ENCODE measurements at regions not wholly inside any gene's neighbourhood (a gene's known extent, or its start where the extent isn't known, plus 50 kb on each side); places are given as distances from the start of the nearest gene placed in this dataset.
A peak's percentile ranks its signal among the peaks of the same experiment; 100 is the strongest.
"Not testable (repeated sequence)": the region's sequence is repeated elsewhere in the genome, so short reads cannot be mapped to it uniquely, and the experiment has no call there.

DNA sequence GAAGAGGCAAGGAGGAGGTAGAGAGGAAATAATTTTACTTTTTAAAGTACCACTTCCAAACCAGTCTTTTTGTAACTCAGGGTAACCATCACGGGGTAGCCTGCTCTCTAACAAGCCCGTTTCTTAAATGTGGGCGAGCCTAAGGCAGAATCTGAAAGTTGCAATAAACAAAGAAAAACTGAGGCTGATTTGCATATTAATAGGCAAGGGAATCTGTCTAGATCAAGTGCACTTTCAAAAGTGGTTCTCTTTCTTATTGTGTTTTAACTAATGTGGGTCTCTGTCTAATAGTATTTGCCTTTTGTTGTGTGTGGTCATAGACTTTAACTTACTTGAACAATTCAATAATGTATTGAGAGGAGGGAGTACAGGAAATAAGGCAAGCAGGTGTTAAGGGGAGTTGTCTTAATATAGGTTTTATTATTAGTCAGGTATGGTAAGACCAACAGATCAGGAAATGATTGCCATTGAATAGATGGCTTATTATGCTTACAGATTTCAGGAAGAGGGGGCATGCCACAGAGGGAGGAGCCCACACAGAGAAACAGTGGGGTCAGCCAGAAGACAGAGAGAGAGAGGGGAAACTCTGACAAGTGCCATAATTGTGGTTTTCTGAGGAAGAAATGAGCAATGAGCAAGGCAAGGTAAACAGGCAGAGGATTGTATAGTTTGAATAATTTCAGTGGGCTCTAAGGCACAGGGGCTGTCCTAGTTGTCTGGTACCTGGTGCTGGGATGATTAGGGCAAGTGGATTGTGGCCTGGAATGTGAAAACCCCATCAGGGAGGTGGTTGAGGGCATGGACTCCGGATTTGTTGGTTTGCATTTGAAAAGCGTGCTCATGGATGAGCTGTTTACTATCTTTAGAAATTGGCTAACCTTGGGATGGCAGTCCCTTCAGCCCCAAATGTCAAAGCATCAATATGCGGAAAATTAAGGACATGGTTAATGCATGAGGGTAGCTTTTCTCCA is 237.2 kb downstream of the TOX3 start:
- DNase-seq (ENCODE audit: low spot score in 2 of 2): no peak
- FAIRE-seq: no peak

DNA sequence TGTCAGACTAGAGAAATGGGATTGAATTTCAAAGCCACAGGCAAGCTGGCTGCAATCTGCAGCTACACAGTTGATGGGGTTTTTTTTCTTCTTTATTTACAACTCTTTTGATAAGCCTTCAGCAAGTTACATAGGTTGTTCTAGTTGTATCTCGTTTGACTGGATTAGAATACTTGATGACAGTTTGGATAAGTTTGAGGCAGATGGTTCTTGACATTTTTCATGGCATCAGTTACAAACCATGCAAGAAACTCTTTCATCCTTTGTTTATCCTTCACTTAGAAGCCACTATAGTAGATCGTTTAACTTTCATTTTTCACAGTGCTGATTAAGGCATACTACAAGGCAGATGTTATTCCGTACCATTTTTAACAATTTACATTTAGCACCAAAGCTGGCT is 238.9 kb downstream of the TOX3 start:
- DNase-seq (ENCODE audit: low spot score in 2 of 2) (no peak), FAIRE-seq (no peak)

DNA sequence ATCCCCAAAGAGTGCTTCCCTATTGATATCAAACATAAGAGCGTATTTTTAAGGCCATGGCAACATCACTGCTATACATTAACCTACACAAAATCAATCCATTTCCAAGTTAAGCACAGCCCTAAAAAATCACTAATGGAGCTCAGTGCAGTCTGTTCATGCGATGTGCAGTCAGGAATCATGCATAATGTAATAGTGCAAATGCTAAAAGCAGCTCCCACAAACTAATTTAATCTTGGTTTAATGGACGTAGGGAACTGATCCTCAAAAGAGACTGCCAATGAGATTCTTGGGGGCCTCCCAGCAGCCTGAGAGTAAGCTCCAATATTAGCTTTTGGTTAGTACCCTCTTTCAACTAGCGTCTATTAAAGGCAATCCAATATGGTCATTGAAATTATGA is 245.9 kb downstream of the TOX3 start:
- DNase-seq (ENCODE audit: low spot score in 2 of 2) (no peak), FAIRE-seq (no peak)

DNA sequence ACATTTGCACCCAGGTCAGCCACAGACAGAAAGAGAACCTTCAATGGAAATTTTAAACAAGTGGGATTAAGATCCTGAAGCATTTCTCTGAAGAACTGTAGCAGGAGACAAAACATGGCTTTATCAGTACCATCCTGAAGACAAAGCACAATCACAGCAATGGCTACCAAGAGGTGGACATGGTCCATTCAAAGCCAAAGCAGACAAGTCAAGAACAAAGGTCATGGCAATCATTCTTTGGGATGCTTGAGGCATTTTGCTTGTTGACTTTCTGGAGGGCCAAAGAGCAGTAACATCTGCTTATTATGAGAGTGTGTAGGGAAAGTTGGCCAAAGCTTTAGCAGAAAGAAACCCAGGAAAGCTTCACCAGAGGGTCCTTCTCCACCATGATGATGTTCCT is 248.2 kb downstream of the TOX3 start:
- FAIRE-seq (no peak), DNase-seq (ENCODE audit: low spot score in 2 of 2) (no peak)

DNA sequence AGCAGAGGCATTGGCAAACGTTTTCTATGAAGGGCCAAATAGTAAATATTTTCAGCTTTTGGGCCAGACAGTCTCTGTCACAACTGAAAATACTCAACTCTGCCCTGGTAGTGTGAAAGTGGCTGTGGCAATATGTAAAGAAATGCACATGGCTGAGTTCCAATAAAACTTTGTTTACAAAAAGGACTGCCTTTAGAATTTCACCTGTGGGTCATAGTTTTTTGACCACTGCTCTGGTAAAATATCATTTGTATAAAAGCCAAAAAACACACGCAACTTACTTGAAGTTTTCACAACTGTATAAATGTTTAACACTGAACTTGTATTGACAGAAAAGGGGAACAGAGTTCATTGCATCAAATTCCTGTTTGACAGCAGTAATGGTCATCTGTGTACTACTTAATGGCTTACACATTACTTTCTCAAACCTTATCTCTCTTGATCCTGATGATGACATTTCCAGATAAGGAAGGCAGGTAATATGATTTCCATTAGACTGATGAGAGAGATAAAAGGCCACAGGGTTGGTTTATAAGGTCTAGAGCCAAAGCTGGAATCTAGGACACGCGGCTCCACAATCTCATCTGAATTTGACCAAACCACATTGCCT is 250.1 kb downstream of the TOX3 start:
- not testable (repeated sequence) for DNase-seq (ENCODE audit: low spot score in 2 of 2); FAIRE-seq

DNA sequence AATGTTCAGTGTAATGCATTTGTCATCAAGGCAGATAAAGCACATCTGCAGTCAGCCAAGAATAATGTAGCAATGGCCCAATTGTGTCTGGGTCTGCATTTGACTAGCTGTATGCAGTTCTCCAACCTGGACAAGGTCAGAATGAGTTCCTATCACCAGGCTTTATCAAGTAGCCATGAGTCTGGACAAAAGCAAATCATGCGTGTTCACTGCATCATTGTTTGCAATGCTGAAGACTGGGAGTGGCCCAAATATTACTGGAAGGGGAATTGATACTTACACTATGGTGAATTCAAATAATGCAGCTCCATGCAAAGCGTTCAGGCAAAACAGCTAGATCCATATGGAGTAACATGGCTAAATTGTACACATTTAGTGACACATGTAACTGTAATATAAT is 250.9 kb downstream of the TOX3 start:
- FAIRE-seq (no peak), DNase-seq (ENCODE audit: low spot score in 2 of 2) (no peak)

DNA sequence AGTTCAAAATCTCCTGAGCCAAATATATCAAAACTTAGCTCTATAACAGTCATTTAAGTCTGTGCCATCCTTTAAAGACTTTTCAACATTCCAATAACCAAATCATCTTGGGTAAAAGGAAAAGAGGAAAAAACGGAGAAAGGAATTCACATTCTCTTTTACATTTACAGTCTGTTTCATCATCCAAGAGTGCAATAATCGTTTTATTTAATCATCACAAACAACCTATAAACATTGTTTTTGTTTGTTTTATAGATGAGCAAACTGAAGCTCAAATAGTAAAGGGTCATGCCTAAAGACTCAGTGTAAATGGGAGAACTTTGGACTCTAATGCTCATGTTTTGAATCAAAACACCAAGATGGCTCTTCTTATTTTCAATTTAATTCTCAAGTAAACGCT is 252.3 kb downstream of the TOX3 start:
- FAIRE-seq (no peak), DNase-seq (ENCODE audit: low spot score in 2 of 2) (no peak)

DNA sequence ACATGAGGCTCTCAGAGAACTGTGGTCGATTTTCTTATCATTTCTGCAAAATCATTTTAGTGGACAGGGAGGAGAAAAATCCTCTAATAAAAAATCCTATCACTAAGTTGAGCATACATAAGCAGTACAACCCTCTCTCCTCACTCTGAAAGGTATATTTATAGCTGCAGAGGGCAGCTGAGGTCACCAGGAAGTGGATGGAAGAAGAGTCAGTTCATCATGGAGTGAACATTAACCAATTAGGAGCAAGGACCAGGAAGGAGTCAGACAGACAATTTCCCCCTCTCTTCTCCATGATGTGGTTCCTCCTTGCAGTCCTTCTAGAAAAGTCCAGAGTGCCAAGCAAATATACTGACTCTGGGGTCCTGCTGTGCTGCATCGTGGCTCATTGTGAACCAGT is 253.7 kb downstream of the TOX3 start:
- FAIRE-seq: no peak

DNA sequence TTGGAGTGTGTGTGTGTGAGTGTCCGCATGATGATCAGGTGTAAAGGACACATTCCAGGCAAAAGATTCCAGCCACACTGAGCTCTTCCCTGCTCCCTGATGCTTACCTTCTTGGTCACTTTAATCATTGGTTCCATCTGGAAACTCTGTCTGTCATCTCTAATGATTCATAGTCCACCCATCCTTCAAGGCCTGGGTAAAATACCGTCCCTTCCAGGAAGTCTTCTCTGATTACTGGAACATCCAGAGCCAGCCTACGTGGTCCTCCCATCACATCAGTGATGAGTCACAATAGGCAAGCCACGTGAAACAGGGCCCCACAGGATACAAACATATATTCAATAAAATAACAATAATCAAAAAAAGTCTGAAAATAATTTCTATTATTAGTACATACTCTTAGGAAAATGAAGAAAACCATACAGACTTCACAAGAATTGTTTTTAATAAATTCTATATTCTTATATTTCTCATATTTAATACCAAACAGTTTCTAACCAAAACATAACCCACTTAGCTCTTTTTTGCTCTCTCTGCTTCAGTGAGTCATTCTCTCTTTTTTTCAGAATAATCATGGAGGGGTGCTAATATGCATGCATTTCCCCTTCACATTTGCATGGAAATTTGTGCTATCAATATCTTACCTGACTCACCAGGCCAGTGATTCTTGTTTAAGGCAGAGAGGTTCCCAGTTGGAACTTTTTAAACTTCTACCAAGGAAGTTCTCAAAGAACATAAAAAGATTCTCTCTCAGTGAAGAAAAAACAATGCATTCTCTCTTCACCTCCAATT is 263.2 kb downstream of the TOX3 start:
- no peak for DNase-seq (ENCODE audit: low spot score in 2 of 2)
- no peak for FAIRE-seq

More for the DNA sequence above, 253.7 kb downstream of the TOX3 start:
- no peak for DNase-seq (ENCODE audit: low spot score in 2 of 2)

DNA sequence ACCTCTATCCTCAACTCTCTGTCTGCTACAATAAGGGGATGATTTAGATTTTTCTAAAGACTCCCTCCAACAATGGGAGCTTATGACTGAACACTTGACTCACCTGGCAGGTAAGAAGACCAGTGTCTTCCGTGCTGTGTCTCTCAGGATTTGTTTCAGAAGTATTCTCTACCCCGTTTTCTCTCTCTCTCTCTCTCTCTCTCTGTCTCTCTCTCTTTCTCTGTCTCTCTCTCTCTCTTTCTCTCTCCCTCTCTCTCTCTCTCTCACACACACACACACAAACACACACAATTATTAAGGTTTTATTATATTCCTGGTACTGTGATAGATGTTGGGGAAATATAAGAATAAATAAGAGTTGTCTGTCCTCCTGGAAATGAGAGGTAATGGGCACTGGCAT is 263.9 kb downstream of the TOX3 start:
- FAIRE-seq (no peak), DNase-seq (ENCODE audit: low spot score in 2 of 2) (no peak)

DNA sequence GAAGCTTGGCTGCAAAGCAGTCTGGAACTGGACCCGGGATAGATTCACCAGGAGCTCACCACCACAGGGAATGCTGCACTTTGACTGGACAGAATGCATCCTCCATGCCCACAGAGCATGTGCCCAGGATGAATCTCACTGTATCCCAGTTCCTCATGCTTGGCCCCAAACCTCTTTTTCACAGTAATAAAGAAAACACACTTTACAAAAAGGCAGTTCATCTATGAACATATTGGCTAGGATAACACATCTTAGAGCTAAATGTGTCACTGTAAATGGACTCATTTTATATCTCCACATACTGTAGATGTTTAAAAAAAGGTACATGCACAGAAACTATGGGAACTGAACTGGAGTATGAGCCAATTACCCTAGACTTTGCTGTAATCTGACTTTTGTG is 266.9 kb downstream of the TOX3 start:
- FAIRE-seq: no peak
- DNase-seq (ENCODE audit: low spot score in 2 of 2): peak in 1 of 2 donors; percentile 6

DNA sequence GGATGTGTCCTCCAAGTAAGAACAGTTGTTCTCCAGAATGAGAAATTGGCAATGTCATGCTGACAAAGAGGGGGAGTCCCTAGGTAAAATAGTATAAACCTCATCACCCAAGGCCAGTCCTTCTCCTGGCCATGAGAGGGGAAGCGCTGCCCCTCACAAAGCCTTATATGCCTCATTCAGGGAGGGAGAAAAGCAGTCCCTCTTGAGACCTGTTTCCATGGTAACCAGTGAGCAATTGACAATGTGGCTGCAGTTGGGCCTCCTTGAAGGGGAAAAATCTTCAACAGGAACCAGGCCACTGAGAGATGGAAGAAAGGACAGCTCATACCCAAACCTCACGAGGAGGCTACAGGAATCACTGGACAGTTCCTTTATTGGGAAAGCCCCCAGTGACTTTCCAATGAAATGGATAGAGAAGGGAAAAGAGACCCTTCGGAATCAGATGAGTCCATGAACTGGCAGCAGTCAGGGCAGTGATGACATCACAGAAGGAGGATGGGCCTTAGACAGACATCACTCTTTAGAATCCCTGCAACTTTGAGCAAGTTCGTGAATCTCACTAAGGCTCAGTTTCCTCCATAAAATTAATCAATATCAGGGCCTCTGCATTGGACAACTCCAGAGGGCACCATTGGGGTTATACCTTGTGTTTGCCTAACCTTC is 275.7 kb downstream of the TOX3 start:
- FAIRE-seq (no peak), DNase-seq (ENCODE audit: low spot score in 2 of 2) (no peak)

DNA sequence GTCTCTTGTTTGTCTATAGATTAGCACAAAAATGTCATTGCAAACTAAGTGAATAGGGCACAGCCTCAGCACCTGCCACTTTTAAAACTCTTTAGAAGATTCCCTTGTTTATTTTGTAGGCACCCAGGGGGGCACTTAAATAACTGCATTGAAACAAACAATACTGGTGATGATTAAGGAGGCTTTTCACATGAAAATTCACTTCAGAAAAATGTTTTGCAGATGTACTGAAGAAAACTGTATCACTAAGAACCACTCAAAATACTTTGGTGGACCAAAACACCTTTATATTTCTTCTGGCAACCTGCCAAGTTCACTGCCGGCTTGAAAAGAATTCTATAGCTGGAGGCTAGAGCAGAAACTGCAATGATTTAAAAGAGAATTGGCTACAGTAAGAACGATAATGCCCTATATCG is 281.5 kb downstream of the TOX3 start:
- FAIRE-seq (no peak), DNase-seq (ENCODE audit: low spot score in 2 of 2) (no peak)

DNA sequence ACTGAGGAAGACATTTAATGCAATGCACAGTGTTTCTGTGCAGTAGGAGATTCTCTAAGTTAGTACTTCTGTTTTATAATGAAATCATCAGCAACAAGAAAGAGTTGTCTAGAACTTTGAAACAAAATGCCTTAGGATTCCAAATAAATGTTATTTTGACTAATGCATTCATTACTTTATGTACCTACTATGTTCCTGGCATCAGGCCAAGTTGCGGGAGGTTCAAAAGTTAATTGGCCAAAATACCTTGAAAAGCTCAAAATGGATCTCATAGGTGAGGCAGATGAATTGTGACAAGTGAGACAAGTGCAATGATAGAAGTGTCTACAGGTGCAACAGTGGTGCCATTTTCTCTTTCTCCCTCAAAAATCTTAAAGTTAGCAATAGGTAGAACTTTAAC is 289.4 kb downstream of the TOX3 start:
- FAIRE-seq (no peak), DNase-seq (ENCODE audit: low spot score in 2 of 2) (no peak)

DNA sequence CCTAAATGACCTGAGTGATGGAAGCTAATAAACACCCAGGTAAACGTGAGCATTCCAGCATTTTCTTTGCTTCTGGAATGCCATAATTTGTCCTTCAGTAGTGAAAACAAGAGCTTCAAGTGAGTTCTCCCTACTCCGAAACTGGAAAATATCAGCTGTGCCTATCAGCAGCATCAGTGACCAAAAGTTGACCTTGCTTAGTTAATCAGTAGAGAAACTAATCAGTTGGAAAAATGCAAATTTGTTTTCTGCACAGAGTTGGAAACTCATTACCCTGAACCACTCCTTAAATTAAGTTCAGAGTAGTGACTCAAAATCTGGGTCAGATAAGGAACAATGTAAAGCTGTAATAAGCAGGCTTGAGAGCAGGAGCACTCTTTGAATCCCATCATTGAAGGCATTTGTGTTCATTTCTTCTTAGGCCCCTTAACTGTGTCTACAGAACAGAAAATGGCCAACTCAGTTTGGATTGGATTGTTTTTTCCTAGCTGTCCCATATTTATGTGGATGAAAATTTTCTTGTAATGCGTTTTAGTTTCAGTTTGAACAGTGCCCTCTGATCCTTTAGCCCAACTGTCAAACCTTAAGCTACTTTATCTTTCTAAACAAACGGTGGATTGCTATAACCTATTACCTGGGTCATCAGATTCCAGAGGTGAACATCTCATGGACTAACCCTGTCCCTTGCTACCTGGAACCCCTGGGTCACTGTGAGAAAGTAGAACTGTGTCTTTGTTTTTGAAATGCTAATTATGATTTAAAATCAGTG is 290.4 kb downstream of the TOX3 start:
- FAIRE-seq (no peak), DNase-seq (ENCODE audit: low spot score in 2 of 2) (no peak)

DNA sequence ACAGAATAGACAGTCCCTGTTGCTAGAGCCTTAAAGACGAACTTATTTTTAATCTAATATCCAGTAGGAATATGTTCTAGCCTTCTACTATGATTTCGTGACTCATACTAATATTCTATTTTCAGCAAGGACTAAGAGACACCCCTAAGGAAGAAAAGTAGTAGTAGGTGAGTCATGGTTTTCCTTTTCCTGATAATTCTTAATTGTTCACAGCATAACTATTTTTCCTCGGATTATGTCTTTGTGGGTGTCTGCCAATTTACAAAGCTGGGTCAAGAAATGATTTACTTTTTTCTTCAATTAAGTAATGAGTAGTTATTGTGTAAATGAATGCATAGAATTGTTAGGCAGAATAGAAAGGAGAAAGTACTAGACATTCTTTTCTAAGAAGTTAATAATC is 292.2 kb downstream of the TOX3 start:
- no peak for DNase-seq (ENCODE audit: low spot score in 2 of 2)
- FAIRE-seq: no peak

DNA sequence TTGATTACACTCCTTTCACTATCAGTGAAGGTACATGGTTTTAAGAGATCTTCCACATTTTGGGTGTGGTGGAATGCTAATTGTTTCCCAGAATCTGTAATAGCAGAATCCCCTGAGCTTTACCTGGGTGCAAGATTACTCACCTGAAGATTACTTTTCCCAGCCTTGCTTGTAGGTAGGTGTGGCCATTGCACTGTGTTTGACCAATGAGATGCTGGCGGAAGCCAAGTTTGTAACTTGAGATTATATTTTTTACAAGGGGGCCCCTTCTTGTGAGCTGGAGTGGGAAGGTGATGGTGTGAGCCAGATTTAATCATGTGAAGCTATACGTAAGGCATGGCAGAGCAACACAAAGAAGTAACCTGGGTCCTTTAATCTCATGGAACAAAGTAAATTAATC is 294.3 kb downstream of the TOX3 start:
- no peak for DNase-seq (ENCODE audit: low spot score in 2 of 2)
- no peak for FAIRE-seq

DNA sequence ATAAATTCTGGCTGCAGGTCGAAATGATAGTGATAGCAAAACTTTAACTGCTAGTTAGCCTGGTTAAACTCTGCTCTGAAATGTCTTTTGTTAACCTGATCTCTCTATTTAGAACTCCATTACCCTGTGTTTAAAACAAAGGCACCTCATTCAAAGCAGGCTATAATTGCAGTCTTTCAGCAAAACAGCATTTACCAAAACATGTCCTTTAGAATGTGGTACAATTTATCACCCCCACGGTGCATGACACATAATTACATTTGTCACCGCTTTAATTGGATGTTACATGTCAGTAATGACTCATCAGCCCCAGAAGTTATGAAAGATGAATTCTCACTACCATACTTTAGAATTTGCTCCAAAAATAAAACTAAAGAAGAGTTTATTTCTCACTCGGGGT is 295.4 kb downstream of the TOX3 start:
- DNase-seq (ENCODE audit: low spot score in 2 of 2) (no peak), FAIRE-seq (no peak)

DNA sequence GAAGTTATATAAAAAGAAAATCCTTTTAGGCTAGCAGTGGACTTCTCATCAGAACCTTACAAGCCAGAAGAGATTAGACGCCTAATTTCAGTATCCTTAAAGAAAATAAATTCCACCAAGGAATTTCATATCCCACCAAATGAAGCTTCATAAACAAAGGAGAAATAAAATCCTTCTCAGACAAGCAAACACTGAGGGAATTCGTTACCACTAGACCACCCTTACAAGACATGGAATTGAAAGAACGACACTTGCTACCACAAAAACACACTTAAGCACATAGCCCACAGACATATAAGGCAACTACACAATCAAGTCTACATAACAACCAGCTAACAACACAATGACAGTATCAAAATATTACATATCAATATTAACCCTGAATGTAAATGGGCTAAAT is 299.2 kb downstream of the TOX3 start:
- DNase-seq (ENCODE audit: low spot score in 2 of 2) (no peak), FAIRE-seq (no peak)

DNA sequence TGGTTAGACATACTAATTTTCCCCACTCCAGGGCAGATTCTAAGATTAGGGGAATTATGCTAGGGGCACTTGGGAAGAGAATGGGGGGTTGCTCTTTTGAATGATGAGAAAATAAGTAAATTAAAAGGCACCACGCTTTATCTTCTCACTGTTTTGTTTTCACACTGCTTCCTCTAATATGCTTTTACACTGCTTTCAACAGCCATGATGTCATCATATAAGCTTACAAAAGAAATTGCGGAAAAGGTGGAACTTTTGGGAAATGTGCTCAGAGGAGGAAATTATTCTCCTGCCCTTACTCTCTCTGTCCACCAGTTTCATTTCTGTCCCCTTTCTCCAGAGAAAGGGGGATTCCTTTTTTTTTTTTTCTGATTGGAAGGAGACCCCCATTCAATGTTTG is 308.2 kb downstream of the TOX3 start:
- FAIRE-seq (no peak), DNase-seq (ENCODE audit: low spot score in 2 of 2) (no peak)

All from frontal cortex (tissue), 3 donors.